ENCODE measurements at regions not wholly inside any gene's neighbourhood (a gene's known extent, or its start where the extent isn't known, plus 50 kb on each side); places are given as distances from the start of the nearest gene placed in this dataset.
"Not testable (repeated sequence)": the region's sequence is repeated elsewhere in the genome, so short reads cannot be mapped to it uniquely, and the experiment has no call there.

DNA sequence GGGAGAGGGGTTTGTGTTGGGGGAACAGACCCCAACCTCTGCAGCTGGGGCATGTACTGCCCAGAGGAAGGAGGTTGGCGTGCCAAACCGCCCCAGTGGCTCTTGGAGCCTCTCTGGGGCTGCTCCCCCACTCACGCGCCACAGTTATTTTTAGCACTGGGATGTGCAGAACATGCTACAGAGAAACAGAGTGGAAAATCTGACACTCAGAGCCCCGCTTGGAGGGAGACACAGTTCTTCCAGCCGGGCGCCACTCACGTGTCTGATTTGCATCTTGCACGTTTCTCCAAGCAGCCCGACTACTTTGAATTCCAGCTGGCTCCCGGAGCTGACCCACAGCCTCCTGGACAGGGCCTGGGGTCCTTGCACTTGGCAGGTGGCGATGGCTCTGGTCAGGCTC lies 182.0 kb downstream of the RPS24 start:
- DNase-seq (peak; percentile 66 to 83), ATAC-seq (peak; percentile 65 to 91 (median 76))
- WGBS, 3 donors: 8 to 22% (median 16%) methylated on average over 12 of the region's 12 CpGs
- H3K36me3 ChIP-seq (ENCODE audit: insufficient read depth in 1 of 2, low read depth in 1 of 2): no peaks in the 10 kb centered on the region
- H3K27me3 ChIP-seq (ENCODE audit: insufficient read depth in 3 of 3, low read length in 2 of 3): no peaks in the 10 kb centered on the region
- intact Hi-C loops (cut with DNase I): loop anchor here (5.0 to 10.0 kb wide), 2 partner anchors 439 to 982 kb away; no protein-coding TSS in a partner anchor
- H3K4me3 ChIP-seq: peak overlapping the region; percentile 15
- TF ChIP-seq, protein P1, sequence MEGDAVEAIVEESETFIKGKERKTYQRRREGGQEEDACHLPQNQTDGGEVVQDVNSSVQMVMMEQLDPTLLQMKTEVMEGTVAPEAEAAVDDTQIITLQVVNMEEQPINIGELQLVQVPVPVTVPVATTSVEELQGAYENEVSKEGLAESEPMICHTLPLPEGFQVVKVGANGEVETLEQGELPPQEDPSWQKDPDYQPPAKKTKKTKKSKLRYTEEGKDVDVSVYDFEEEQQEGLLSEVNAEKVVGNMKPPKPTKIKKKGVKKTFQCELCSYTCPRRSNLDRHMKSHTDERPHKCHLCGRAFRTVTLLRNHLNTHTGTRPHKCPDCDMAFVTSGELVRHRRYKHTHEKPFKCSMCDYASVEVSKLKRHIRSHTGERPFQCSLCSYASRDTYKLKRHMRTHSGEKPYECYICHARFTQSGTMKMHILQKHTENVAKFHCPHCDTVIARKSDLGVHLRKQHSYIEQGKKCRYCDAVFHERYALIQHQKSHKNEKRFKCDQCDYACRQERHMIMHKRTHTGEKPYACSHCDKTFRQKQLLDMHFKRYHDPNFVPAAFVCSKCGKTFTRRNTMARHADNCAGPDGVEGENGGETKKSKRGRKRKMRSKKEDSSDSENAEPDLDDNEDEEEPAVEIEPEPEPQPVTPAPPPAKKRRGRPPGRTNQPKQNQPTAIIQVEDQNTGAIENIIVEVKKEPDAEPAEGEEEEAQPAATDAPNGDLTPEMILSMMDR (IDR thresholded peaks at IDR 0.05): no peak
- H3K9me3 ChIP-seq: no peaks in the 10 kb centered on the region
- peaks cover 18% of the 10 kb centered on the region for H3K4me1 ChIP-seq
- no peak overlapping the region for H3K27ac ChIP-seq

DNA sequence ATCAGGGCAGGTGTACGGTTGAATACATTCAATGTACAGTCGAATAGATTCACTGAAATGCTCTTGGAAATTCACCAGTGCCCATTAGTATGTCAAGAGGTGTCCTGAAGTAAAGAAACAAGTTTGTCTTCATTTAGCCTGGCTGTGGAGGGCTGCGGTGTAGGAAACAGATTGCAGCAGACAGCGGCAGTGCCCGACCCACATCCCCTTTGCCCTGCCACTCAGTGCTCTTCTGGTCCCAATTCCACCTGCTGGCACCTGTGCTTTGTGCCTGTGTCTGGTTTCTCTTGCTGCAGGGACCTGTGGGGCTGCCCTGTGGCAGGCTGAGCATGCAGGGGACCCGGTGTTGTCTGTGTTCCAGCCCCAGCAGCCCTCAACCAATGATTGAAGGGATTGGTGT lies 183.7 kb downstream of the RPS24 start:
- intact Hi-C loops (cut with DNase I): loop anchor here (5.0 to 10.0 kb wide), 2 partner anchors 437 to 980 kb away; no protein-coding TSS in a partner anchor
- H3K36me3 ChIP-seq (ENCODE audit: insufficient read depth in 1 of 2, low read depth in 1 of 2): no peaks in the 10 kb centered on the region
- TF ChIP-seq, protein P1 (IDR thresholded peaks at IDR 0.05): no peak
- H3K27ac ChIP-seq: no peak overlapping the region
- no peak for DNase-seq
- H3K27me3 ChIP-seq (ENCODE audit: insufficient read depth in 3 of 3, low read length in 2 of 3): no peaks in the 10 kb centered on the region
- no peaks in the 10 kb centered on the region for H3K9me3 ChIP-seq
- peaks cover 14% of the 10 kb centered on the region for H3K4me1 ChIP-seq
- H3K4me3 ChIP-seq: no peak overlapping the region
- ATAC-seq: no peak
- WGBS, 3 donors: 81 to 96% (median 82%) methylated on average over 6 of the region's 6 CpGs

DNA sequence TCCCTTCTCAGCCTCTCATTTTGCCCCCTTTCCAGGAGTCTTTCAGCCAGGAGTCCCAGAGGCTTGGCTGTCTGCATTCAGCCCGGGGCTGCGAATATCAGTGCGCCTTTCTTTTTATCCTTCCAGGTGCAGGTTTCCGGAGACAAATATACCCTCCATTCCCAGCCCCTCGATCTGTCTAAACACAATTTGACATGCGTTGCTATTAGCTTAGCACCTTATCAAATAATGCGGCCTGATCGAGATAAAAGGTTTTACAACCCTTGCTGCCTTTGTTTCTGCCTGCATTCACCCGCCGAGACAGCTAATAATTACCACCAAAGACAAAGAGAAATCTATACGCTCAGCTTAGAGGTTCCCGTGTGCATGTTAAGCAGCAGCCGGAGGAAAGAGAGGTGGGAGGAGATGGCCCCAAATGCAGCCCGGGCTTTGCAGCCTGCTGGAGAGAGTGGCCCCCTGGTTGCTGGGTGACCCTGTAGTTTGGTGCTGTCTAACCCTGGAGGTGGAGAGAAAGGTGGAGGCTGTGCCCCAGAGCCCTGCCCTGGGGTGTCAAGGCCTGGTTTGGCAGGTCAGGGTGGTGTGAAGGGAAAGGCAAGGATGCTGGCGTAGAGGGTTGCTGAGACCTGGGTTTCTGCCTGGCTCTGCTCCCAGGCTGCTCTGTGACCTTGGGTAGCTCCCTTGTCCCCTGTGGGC lies 185.3 kb downstream of the RPS24 start:
- Histone ChIP-seq H3K27me3 (ENCODE audit: insufficient read depth in 3 of 3, low read length in 2 of 3) (no peaks in the 10 kb centered on the region), H3K27ac (no peak overlapping the region), H3K36me3 (ENCODE audit: insufficient read depth in 1 of 2, low read depth in 1 of 2) (no peaks in the 10 kb centered on the region), H3K9me3 (no peaks in the 10 kb centered on the region), H3K4me3 (no peak overlapping the region), H3K4me1 (peaks cover 14% of the 10 kb centered on the region)
- ATAC-seq: no peak
- intact Hi-C loops (cut with DNase I): loop anchor here (5.0 to 10.0 kb wide), 2 partner anchors 436 to 978 kb away; no protein-coding TSS in a partner anchor
- DNase-seq: no peak
- TF ChIP-seq, protein P1 (IDR thresholded peaks at IDR 0.05): no peak
- whole genome bisulfite sequencing, 3 donors: 91 to 94% (median 93%) methylated on average over 15 of the region's 15 CpGs

DNA sequence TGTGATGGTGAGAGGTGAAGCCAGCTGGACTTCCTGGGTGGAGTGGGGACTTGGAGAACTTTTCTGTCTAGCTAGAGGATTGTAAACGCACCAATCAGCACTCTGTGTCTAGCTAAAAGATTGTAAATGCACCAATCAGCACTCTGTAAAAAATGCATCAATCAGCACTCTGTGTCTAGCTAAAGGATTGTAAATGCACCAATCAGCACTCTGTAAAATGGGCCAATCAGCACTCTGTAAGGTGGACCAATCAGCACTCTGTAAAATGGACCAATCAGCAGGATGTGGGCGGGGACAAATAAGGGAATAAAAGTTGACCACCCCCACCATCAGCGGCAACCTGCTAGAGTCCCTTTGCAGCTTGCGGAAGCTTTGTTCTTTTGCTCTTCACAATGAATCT lies 185.9 kb downstream of the RPS24 start:
- not testable (repeated sequence) for DNase-seq; H3K4me3 ChIP-seq; H3K36me3 ChIP-seq (ENCODE audit: insufficient read depth in 1 of 2, low read depth in 1 of 2); H3K27me3 ChIP-seq (ENCODE audit: insufficient read depth in 3 of 3, low read length in 2 of 3); H3K9me3 ChIP-seq; ATAC-seq; H3K27ac ChIP-seq
- 81 to 92% (median 88%) methylated on average over 4 of the region's 4 CpGs for WGBS, 3 donors
- H3K4me1 ChIP-seq: peaks cover 14% of the 10 kb centered on the region
- intact Hi-C loops (cut with DNase I): loop anchor here (5.0 to 10.0 kb wide), 2 partner anchors 435 to 978 kb away; no protein-coding TSS in a partner anchor

DNA sequence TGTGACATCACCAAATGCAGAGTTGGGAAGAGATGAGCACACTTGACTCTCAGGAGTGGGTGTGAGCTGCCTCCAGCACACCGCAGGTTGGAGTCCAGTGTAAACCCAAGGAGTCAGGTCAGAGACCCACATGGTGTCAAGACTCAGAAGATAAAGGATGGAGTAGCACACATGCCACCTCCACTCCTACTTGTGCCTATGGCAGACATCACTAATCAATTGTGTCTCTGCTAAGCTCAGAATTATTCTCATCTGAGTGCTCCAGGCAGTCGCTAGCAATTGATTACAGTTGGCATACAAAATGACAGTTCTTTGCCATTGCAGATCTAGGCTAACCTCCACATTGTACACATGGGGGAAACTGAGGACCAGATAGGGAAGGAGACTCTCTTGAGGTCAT lies 187.1 kb downstream of the RPS24 start:
- Histone ChIP-seq H3K4me3 (no peak overlapping the region), H3K9me3 (no peaks in the 10 kb centered on the region), H3K4me1 (peaks cover 5% of the 10 kb centered on the region), H3K27me3 (ENCODE audit: insufficient read depth in 3 of 3, low read length in 2 of 3) (no peaks in the 10 kb centered on the region), H3K27ac (no peak overlapping the region), H3K36me3 (ENCODE audit: insufficient read depth in 1 of 2, low read depth in 1 of 2) (no peaks in the 10 kb centered on the region)
- DNase-seq (no peak), ATAC-seq (no peak)
- intact Hi-C loops (cut with DNase I): no loop called here
- TF ChIP-seq, protein P1 (IDR thresholded peaks at IDR 0.05): no peak
- 92 to 98% (median 98%) methylated on average over 2 of the region's 2 CpGs for WGBS, 3 donors
